A172 (cell line): ENCODE measurements at regions not wholly inside any gene's neighbourhood (a gene's known extent, or its start where the extent isn't known, plus 50 kb on each side); places are given as distances from the start of the nearest gene placed in this dataset.
"Not testable (repeated sequence)": the region's sequence is repeated elsewhere in the genome, so short reads cannot be mapped to it uniquely, and the experiment has no call there.

Experiments used
- DNase-seq: peaks from one replicate; pipeline ENCODE4 v3.0.0-alpha.2; 2015; ENCODE audit warnings: low spot score

GRCh38 chr1:103469801-103470200 lies 55.7 kb upstream of the RNPC3 start:
- DNase-seq: no peak

GRCh38 chr1:103467100-103467499 lies 58.4 kb upstream of the RNPC3 start:
- no peak for DNase-seq

GRCh38 chr1:103461161-103462105 lies 64.1 kb upstream of the RNPC3 start:
- DNase-seq: peak; percentile 4

GRCh38 chr1:103460511-103460910 lies 65.0 kb upstream of the RNPC3 start:
- DNase-seq: no peak

- peak; percentile 5 for DNase-seq
Observed at GRCh38 chr1:103459346-103459745, 66.2 kb upstream of the RNPC3 start.

GRCh38 chr1:103457886-103458455 lies 67.5 kb upstream of the RNPC3 start:
- DNase-seq: no peak

GRCh38 chr1:103448560-103448959 lies 76.9 kb upstream of the RNPC3 start:
- no peak for DNase-seq

GRCh38 chr1:103447471-103447870 lies 78.0 kb upstream of the RNPC3 start:
- DNase-seq: no peak

GRCh38 chr1:103441342-103441741 lies 84.2 kb upstream of the RNPC3 start:
- no peak for DNase-seq

GRCh38 chr1:103436568-103437100 lies 88.9 kb upstream of the RNPC3 start:
- not testable (repeated sequence) for DNase-seq

- no peak for DNase-seq
Observed at GRCh38 chr1:103435443-103435842, 90.1 kb upstream of the RNPC3 start.

- DNase-seq: no peak
Observed at GRCh38 chr1:103424650-103425049, 100.8 kb upstream of the RNPC3 start.

- DNase-seq: no peak
Observed at GRCh38 chr1:103416681-103417286, 108.7 kb upstream of the RNPC3 start.

GRCh38 chr1:103387898-103388297 lies 137.6 kb upstream of the RNPC3 start:
- DNase-seq: no peak

- DNase-seq: no peak
Observed at GRCh38 chr1:103373991-103374390, 151.5 kb upstream of the RNPC3 start.

GRCh38 chr1:103372866-103373265 lies 152.6 kb upstream of the RNPC3 start:
- no peak for DNase-seq

GRCh38 chr1:103371234-103371633 lies 154.3 kb upstream of the RNPC3 start:
- no peak for DNase-seq

- no peak for DNase-seq
Observed at GRCh38 chr1:103367186-103367585, 158.3 kb upstream of the RNPC3 start.

- DNase-seq: no peak
Observed at GRCh38 chr1:103365860-103366569, 159.5 kb upstream of the RNPC3 start.

- DNase-seq: no peak
Observed at GRCh38 chr1:103363008-103363365, 162.5 kb upstream of the RNPC3 start.

- no peak for DNase-seq
Observed at GRCh38 chr1:103362348-103363007, 163.0 kb upstream of the RNPC3 start.
